HEK293T (cell line): ENCODE measurements at regions not wholly inside any gene's neighbourhood (a gene's known extent, or its start where the extent isn't known, plus 50 kb on each side); places are given as distances from the start of the nearest gene placed in this dataset.

Source experiments
- ARNT ChIP-seq: fragments of 450-650 bp; IDR thresholded peaks from 2 replicates; pipeline ENCODE4 v1.6.1; 2017; ENCODE audit warnings: mild to moderate bottlenecking
- BHLHE40 ChIP-seq: fragments of 450-650 bp; IDR thresholded peaks from 2 replicates; pipeline ENCODE4 v1.6.1; 2016; ENCODE audit warnings: mild to moderate bottlenecking, moderate library complexity, borderline replicate concordance
- ELF4 ChIP-seq: fragments of 450-650 bp; IDR thresholded peaks from 2 replicates; pipeline ENCODE4 v1.6.1; 2017; ENCODE audit warnings: antibody characterized with exemption
- FOXA1 ChIP-seq: fragments of 450-650 bp; IDR thresholded peaks from 2 replicates; pipeline ENCODE4 v1.6.1; 2016; ENCODE audit warnings: mild to moderate bottlenecking
- FOXK2 ChIP-seq: fragments of 450-650 bp; IDR thresholded peaks from 2 replicates; pipeline ENCODE4 v1.6.1; 2016; ENCODE audit warnings: mild to moderate bottlenecking
- FOXM1 ChIP-seq: fragments of 450-650 bp; IDR thresholded peaks from 2 replicates; pipeline ENCODE4 v1.6.1; 2017; ENCODE audit warnings: mild to moderate bottlenecking, borderline replicate concordance
- NFRKB ChIP-seq: fragments of 450-650 bp; IDR thresholded peaks from 2 replicates; pipeline ENCODE4 v1.6.1; 2016; ENCODE audit warnings: mild to moderate bottlenecking, moderate library complexity
- SP1 ChIP-seq: fragments of 450-650 bp; IDR thresholded peaks from 2 replicates; pipeline ENCODE4 v1.6.1; 2017
- TARDBP ChIP-seq: fragments of 450-650 bp; IDR thresholded peaks from 2 replicates; pipeline ENCODE4 v1.6.1; 2016
- ZNF384 ChIP-seq: fragments of 450-650 bp; IDR thresholded peaks from 2 replicates; pipeline ENCODE4 v1.6.1; 2016

DNA sequence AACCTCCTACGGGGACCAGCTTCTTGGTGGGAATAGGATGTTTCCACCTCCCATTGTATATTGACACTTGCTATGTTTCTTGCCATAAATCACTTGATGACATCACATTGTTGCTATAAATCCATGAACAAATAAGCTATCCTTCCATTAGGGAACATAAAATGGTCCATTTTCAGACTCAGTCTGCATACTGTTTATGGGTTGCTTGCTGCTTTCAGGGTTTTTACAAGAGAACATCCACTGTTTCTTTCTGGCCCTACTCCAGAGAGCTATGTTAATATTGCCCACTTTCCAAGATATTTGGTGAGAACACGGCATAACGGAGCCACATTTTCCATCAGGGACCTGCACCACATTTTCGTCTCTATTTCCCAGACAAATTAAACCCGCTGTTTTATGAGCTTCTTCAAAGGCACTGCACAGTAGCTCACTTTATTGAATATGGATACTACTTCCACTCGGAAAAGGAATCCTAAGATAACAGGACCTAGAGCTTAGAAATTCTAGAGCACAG is 800.2 kb downstream of the KCNJ2 start:
- TF ChIP-seq ARNT (peak; percentile 89), NFRKB (no peak), SP1 (no peak), BHLHE40 (no peak), FOXA1 (peak; percentile 96), TARDBP (peak; percentile 81), FOXM1 (0 out of 2 replicates have a peak, but pooled peaks have one; percentile 47), ELF4 (peak; percentile 34; the same call in 1 of the 2 replicates), FOXK2 (peak; percentile 88), ZNF384 (peak; percentile 80)
